A549 (cell line): ENCODE measurements at regions not wholly inside any gene's neighbourhood (a gene's known extent, or its start where the extent isn't known, plus 50 kb on each side); places are given as distances from the start of the nearest gene placed in this dataset.
"Not testable (repeated sequence)": the region's sequence is repeated elsewhere in the genome, so short reads cannot be mapped to it uniquely, and the experiment has no call there.

Experiments used
- CHD2 ChIP-seq: fragments of 150-350 bp; IDR thresholded peaks from 2 replicates; pipeline ENCODE4 v1.6.1; 2014; ENCODE audit warnings: low read length; ENCODE audit not compliant: partially characterized antibody
- CTCF ChIP-seq: fragments of >200 bp; sonication (Bioruptor Twin); formaldehyde crosslinking; IDR thresholded peaks from 3 replicates; pipeline ENCODE4 v1.5.1; 2016
- EHF ChIP-seq: fragments of 250-450 bp; sonication (Bioruptor Pico); IDR thresholded peaks from 2 replicates; pipeline ENCODE4 v1.5.0; 2020; ENCODE audit warnings: mild to moderate bottlenecking
- HOXA7 ChIP-seq: fragments of 250-450 bp; sonication (Bioruptor Pico); IDR thresholded peaks from 2 replicates; pipeline ENCODE4 v1.5.0; 2020; ENCODE audit warnings: mild to moderate bottlenecking, moderate library complexity
- KDM1A ChIP-seq: fragments of 200-600 bp; sonication (generic); IDR thresholded peaks from 2 replicates; pipeline ENCODE4 v1.6.1; 2016; ENCODE audit warnings: low read depth, mild to moderate bottlenecking
- MAFK ChIP-seq: fragments of 450-650 bp; IDR thresholded peaks from 2 replicates; pipeline ENCODE4 v1.6.1; 2014; ENCODE audit not compliant: partially characterized antibody
- PHF8 ChIP-seq: fragments of 200-600 bp; sonication (generic); IDR thresholded peaks from 2 replicates; pipeline ENCODE4 v1.6.1; 2016; ENCODE audit warnings: low read depth, mild to moderate bottlenecking, antibody characterized with exemption, moderate library complexity, borderline replicate concordance
- POLR2A ChIP-seq: IDR thresholded peaks from 2 replicates; pipeline ENCODE4 v1.6.1; 2012; ENCODE audit warnings: mild to moderate bottlenecking, low read length
- POLR2AphosphoS2 ChIP-seq: conservative IDR thresholded peaks from 2 replicates; pipeline ENCODE4 v1.6.1; 2012; ENCODE audit warnings: low read length, improper control_type of control experiment, inconsistent platforms
- RFX5 ChIP-seq: fragments of 450-650 bp; IDR thresholded peaks from 2 replicates; pipeline ENCODE4 v1.7.1; 2014; ENCODE audit warnings: antibody characterized with exemption, mild to moderate bottlenecking, moderate library complexity
- TF ChIP-seq, protein P1 (sequence below): fragments of >200 bp; sonication (Bioruptor Twin); formaldehyde crosslinking; IDR thresholded peaks from 2 replicates; pipeline ENCODE4 v1.6.1; 2016

GRCh38 chr5:42932011-42932410, 108.1 kb downstream of the ANXA2R start:
- TF ChIP-seq POLR2AphosphoS2; CTCF; RFX5; HOXA7 (CRISPR knock-in tag); CHD2; POLR2A; PHF8; EHF; MAFK; KDM1A: not testable (repeated sequence)
- TF ChIP-seq, protein P1, sequence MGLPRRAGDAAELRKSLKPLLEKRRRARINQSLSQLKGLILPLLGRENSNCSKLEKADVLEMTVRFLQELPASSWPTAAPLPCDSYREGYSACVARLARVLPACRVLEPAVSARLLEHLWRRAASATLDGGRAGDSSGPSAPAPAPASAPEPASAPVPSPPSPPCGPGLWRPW = not testable (repeated sequence)
